Ovary (tissue), 3 donors: ENCODE measurements at regions not wholly inside any gene's neighbourhood (a gene's known extent, or its start where the extent isn't known, plus 50 kb on each side); places are given as distances from the start of the nearest gene placed in this dataset.

Experiments used
- CTCF ChIP-seq, 3 donors: fragments of 450-650 bp in 2 of 3; fragments of 200-600 bp in 1 of 3; IDR thresholded peaks; one replicate each; pipeline versions ENCODE4 v1.5.1 to v1.8.0; 2016 to 2022; ENCODE audit warnings: antibody characterized with exemption in 3 of 3, mild to moderate bottlenecking in 1 of 3
- EP300 ChIP-seq: sonication (generic); formaldehyde crosslinking; IDR thresholded peaks from one replicate; pipeline ENCODE4 v1.6.1; 2017; ENCODE audit warnings: antibody characterized with exemption
- donor health status: DM: no; HTN: no; CAD: no.

DNA sequence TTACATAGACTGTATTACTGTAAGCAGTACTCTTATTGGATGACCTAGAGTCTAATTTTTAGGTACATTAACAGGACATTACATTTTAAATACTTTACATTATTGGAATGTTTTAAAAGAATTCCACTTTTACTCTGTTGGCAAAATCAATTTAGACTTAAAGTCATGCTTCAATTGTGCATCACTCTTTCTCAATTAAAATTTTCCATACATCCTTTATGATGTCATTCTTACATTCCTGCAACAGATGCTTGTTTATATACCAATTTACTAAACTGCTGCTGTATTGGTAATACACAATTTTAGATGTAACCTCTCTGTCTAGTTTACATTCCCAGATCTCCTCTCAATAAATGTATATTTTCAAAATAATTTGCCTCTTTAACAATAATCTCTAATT lies 440.1 kb downstream of the ZEB2 start:
- TF ChIP-seq EP300: no peak
- no peak for TF ChIP-seq CTCF (IDR thresholded peaks at IDR 0.05)
